ENCODE measurements at regions not wholly inside any gene's neighbourhood (a gene's known extent, or its start where the extent isn't known, plus 50 kb on each side); places are given as distances from the start of the nearest gene placed in this dataset.

- H3K4me3 ChIP-seq (ENCODE audit: control insufficient read depth in 1 of 7, extremely low read depth in 1 of 7, insufficient read depth in 4 of 7, low read depth in 2 of 7, low read length in 6 of 7), result no peak overlapping the region
- no peak overlapping the region for H3K27ac ChIP-seq (ENCODE audit: insufficient read depth in 1 of 2, low read depth in 1 of 2, low read length in 2 of 2, poor library complexity in 1 of 2, severe bottlenecking in 2 of 2)
- ChIA-PET POLR2A (no interaction called here), CTCF (no interaction called here)
- no peak for DNase-seq
- no peaks in the 10 kb centered on the region for H3K27me3 ChIP-seq (replicated peaks in 2 of 5; ENCODE audit: control insufficient read depth in 4 of 5, insufficient read depth in 5 of 5, low read length in 4 of 5)
- H3K36me3 ChIP-seq (ENCODE audit: control insufficient read depth in 4 of 4, insufficient read depth in 4 of 4, low read length in 3 of 4), result no peaks in the 10 kb centered on the region
- 100% methylated on average over 2 of the region's 2 CpGs for WGBS (ENCODE audit: insufficient coverage)
- H3K9me3 ChIP-seq (ENCODE audit: control extremely low read depth in 1 of 5, control insufficient read depth in 4 of 5, insufficient read depth in 2 of 5, low read depth in 1 of 5, low read length in 4 of 5), result no peaks in the 10 kb centered on the region
- H3K4me1 ChIP-seq (ENCODE audit: control extremely low read depth in 1 of 4, control insufficient read depth in 4 of 4, insufficient read depth in 4 of 4, low read length in 3 of 4), result no peaks in the 10 kb centered on the region
Measured at GRCh38 chr4:87734084-87734483, 65.3 kb upstream of the IBSP start.

DNA sequence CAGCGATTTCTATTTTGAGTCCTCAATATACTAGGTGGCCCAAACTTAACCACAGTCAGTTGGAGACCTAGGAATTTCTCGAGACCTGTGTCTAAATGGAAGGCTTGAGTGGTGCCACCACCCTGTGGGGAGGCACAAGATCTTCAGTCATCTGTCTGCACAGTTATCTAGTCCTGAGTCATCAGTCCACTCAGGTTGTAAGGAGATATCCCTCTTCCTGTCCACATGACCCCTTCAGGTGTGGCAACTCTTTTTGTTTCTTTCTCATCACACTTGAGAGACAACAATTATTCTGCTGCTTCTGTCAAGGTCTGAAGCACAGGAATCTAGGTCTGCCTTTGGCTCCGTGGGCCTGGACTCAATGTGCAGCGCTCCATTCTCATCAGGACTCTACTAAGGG, 64.4 kb upstream of the IBSP start:
- H3K36me3 ChIP-seq (ENCODE audit: control insufficient read depth in 4 of 4, insufficient read depth in 4 of 4, low read length in 3 of 4), result no peaks in the 10 kb centered on the region
- H3K27me3 ChIP-seq (replicated peaks in 2 of 5; ENCODE audit: control insufficient read depth in 4 of 5, insufficient read depth in 5 of 5, low read length in 4 of 5), result no peaks in the 10 kb centered on the region
- no peak overlapping the region for H3K4me3 ChIP-seq (ENCODE audit: control insufficient read depth in 1 of 7, extremely low read depth in 1 of 7, insufficient read depth in 4 of 7, low read depth in 2 of 7, low read length in 6 of 7)
- WGBS (ENCODE audit: insufficient coverage), result 93% methylated on average over 4 of the region's 4 CpGs
- POLR2A ChIA-PET, result no interaction called here
- CTCF ChIA-PET, result no interaction called here
- no peaks in the 10 kb centered on the region for H3K4me1 ChIP-seq (ENCODE audit: control extremely low read depth in 1 of 4, control insufficient read depth in 4 of 4, insufficient read depth in 4 of 4, low read length in 3 of 4)
- DNase-seq, result no peak
- no peaks in the 10 kb centered on the region for H3K9me3 ChIP-seq (ENCODE audit: control extremely low read depth in 1 of 5, control insufficient read depth in 4 of 5, insufficient read depth in 2 of 5, low read depth in 1 of 5, low read length in 4 of 5)
- no peak overlapping the region for H3K27ac ChIP-seq (ENCODE audit: insufficient read depth in 1 of 2, low read depth in 1 of 2, low read length in 2 of 2, poor library complexity in 1 of 2, severe bottlenecking in 2 of 2)

GRCh38 chr4:87738483-87738882, 60.9 kb upstream of the IBSP start:
- POLR2A ChIA-PET, result no interaction called here
- H3K36me3 ChIP-seq (ENCODE audit: control insufficient read depth in 4 of 4, insufficient read depth in 4 of 4, low read length in 3 of 4), result no peaks in the 10 kb centered on the region
- H3K27me3 ChIP-seq (replicated peaks in 2 of 5; ENCODE audit: control insufficient read depth in 4 of 5, insufficient read depth in 5 of 5, low read length in 4 of 5), result no peaks in the 10 kb centered on the region
- DNase-seq, result no peak
- CTCF ChIA-PET, result no interaction called here
- H3K9me3 ChIP-seq (ENCODE audit: control extremely low read depth in 1 of 5, control insufficient read depth in 4 of 5, insufficient read depth in 2 of 5, low read depth in 1 of 5, low read length in 4 of 5), result no peaks in the 10 kb centered on the region
- H3K4me1 ChIP-seq (ENCODE audit: control extremely low read depth in 1 of 4, control insufficient read depth in 4 of 4, insufficient read depth in 4 of 4, low read length in 3 of 4), result no peaks in the 10 kb centered on the region
- H3K27ac ChIP-seq (ENCODE audit: insufficient read depth in 1 of 2, low read depth in 1 of 2, low read length in 2 of 2, poor library complexity in 1 of 2, severe bottlenecking in 2 of 2), result no peak overlapping the region
- H3K4me3 ChIP-seq (ENCODE audit: control insufficient read depth in 1 of 7, extremely low read depth in 1 of 7, insufficient read depth in 4 of 7, low read depth in 2 of 7, low read length in 6 of 7), result no peak overlapping the region

GRCh38 chr4:87739494-87739893, 59.9 kb upstream of the IBSP start:
- 100% methylated on average over 1 of the region's 2 CpGs for WGBS (ENCODE audit: insufficient coverage)
- Histone ChIP-seq H3K4me1 (ENCODE audit: control extremely low read depth in 1 of 4, control insufficient read depth in 4 of 4, insufficient read depth in 4 of 4, low read length in 3 of 4) (no peaks in the 10 kb centered on the region), H3K4me3 (ENCODE audit: control insufficient read depth in 1 of 7, extremely low read depth in 1 of 7, insufficient read depth in 4 of 7, low read depth in 2 of 7, low read length in 6 of 7) (no peak overlapping the region), H3K27ac (ENCODE audit: insufficient read depth in 1 of 2, low read depth in 1 of 2, low read length in 2 of 2, poor library complexity in 1 of 2, severe bottlenecking in 2 of 2) (no peak overlapping the region), H3K36me3 (ENCODE audit: control insufficient read depth in 4 of 4, insufficient read depth in 4 of 4, low read length in 3 of 4) (no peaks in the 10 kb centered on the region), H3K27me3 (replicated peaks in 2 of 5; ENCODE audit: control insufficient read depth in 4 of 5, insufficient read depth in 5 of 5, low read length in 4 of 5) (no peaks in the 10 kb centered on the region), H3K9me3 (ENCODE audit: control extremely low read depth in 1 of 5, control insufficient read depth in 4 of 5, insufficient read depth in 2 of 5, low read depth in 1 of 5, low read length in 4 of 5) (no peaks in the 10 kb centered on the region)
- DNase-seq, result no peak
- ChIA-PET CTCF (interaction anchor here (0.6 kb wide), 1 partner anchor 176 kb away, joined by 3 read pairs; no protein-coding TSS in a partner anchor), POLR2A (no interaction called here)

GRCh38 chr4:87745064-87745807, 54.1 kb upstream of the IBSP start:
- ChIA-PET POLR2A (no interaction called here), CTCF (no interaction called here)
- no peak overlapping the region for H3K27ac ChIP-seq (ENCODE audit: insufficient read depth in 1 of 2, low read depth in 1 of 2, low read length in 2 of 2, poor library complexity in 1 of 2, severe bottlenecking in 2 of 2)
- H3K27me3 ChIP-seq (replicated peaks in 2 of 5; ENCODE audit: control insufficient read depth in 4 of 5, insufficient read depth in 5 of 5, low read length in 4 of 5), result no peaks in the 10 kb centered on the region
- no peaks in the 10 kb centered on the region for H3K4me1 ChIP-seq (ENCODE audit: control extremely low read depth in 1 of 4, control insufficient read depth in 4 of 4, insufficient read depth in 4 of 4, low read length in 3 of 4)
- no peak for DNase-seq
- H3K9me3 ChIP-seq (ENCODE audit: control extremely low read depth in 1 of 5, control insufficient read depth in 4 of 5, insufficient read depth in 2 of 5, low read depth in 1 of 5, low read length in 4 of 5), result peaks cover 0 to 10% (median 7%) of the 10 kb centered on the region in 5 experiments
- no peaks in the 10 kb centered on the region for H3K36me3 ChIP-seq (ENCODE audit: control insufficient read depth in 4 of 4, insufficient read depth in 4 of 4, low read length in 3 of 4)
- no peak overlapping the region for H3K4me3 ChIP-seq (ENCODE audit: control insufficient read depth in 1 of 7, extremely low read depth in 1 of 7, insufficient read depth in 4 of 7, low read depth in 2 of 7, low read length in 6 of 7)
- 90% methylated on average over 4 of the region's 5 CpGs for WGBS (ENCODE audit: insufficient coverage)

- Histone ChIP-seq H3K36me3 (ENCODE audit: control insufficient read depth in 4 of 4, insufficient read depth in 4 of 4, low read length in 3 of 4) (no peaks in the 10 kb centered on the region), H3K4me1 (ENCODE audit: control extremely low read depth in 1 of 4, control insufficient read depth in 4 of 4, insufficient read depth in 4 of 4, low read length in 3 of 4) (no peaks in the 10 kb centered on the region), H3K4me3 (ENCODE audit: control insufficient read depth in 1 of 7, extremely low read depth in 1 of 7, insufficient read depth in 4 of 7, low read depth in 2 of 7, low read length in 6 of 7) (no peak overlapping the region), H3K9me3 (ENCODE audit: control extremely low read depth in 1 of 5, control insufficient read depth in 4 of 5, insufficient read depth in 2 of 5, low read depth in 1 of 5, low read length in 4 of 5) (peaks cover 0 to 10% (median 7%) of the 10 kb centered on the region in 5 experiments), H3K27ac (ENCODE audit: insufficient read depth in 1 of 2, low read depth in 1 of 2, low read length in 2 of 2, poor library complexity in 1 of 2, severe bottlenecking in 2 of 2) (no peak overlapping the region), H3K27me3 (replicated peaks in 2 of 5; ENCODE audit: control insufficient read depth in 4 of 5, insufficient read depth in 5 of 5, low read length in 4 of 5) (no peaks in the 10 kb centered on the region)
- POLR2A ChIA-PET, result no interaction called here
- no peak for DNase-seq
- WGBS (ENCODE audit: insufficient coverage), result 100% methylated on average over 1 of the region's 5 CpGs
- CTCF ChIA-PET, result no interaction called here
Measured at GRCh38 chr4:87746001-87746400, 53.4 kb upstream of the IBSP start.
